8988T (cell line): ENCODE measurements at regions not wholly inside any gene's neighbourhood (a gene's known extent, or its start where the extent isn't known, plus 50 kb on each side); places are given as distances from the start of the nearest gene placed in this dataset.
"Not testable (repeated sequence)": the region's sequence is repeated elsewhere in the genome, so short reads cannot be mapped to it uniquely, and the experiment has no call there.

Experiments
- DNase-seq: peaks from one replicate; pipeline ENCODE4 v3.0.0; 2011

DNA sequence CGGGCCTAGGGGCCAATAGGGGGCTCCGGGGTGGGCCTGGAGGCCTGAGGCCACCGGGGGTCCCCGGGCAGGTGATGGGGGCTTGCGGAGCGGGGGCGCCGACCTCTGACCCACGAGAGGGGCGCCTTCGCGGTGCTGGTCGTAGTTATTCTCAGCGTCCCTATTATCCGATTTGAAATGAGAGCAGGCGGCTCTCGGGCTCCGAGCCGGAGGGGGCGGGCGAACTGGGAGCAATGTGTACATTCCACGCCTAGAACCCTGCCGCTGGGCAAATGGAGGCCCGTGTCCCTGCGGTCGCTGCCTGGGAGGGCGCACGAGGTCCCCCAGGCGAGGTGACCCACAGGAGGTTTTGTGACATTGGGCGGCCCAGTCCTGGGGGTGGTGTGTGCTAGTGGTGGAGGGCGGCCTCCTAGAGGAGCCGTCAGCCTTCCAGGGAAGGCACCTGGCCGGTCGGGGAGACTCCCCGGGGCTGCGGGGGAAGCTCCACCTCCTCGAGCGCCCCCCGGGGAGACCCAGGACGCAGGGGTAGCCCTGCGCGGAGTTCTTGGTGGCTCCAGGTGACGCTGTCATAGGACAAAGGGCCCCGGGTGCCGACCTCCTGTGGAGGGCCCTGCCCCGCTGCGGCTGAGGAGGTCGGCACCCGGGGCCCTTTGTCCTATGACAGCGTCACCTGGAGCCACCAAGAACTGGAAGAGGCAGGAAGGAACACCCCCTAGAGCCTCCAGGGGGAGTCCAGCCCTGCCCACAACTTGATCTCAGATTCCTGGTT is 102.6 kb upstream of the PRKX start:
- DNase-seq = peak; percentile 29

DNA sequence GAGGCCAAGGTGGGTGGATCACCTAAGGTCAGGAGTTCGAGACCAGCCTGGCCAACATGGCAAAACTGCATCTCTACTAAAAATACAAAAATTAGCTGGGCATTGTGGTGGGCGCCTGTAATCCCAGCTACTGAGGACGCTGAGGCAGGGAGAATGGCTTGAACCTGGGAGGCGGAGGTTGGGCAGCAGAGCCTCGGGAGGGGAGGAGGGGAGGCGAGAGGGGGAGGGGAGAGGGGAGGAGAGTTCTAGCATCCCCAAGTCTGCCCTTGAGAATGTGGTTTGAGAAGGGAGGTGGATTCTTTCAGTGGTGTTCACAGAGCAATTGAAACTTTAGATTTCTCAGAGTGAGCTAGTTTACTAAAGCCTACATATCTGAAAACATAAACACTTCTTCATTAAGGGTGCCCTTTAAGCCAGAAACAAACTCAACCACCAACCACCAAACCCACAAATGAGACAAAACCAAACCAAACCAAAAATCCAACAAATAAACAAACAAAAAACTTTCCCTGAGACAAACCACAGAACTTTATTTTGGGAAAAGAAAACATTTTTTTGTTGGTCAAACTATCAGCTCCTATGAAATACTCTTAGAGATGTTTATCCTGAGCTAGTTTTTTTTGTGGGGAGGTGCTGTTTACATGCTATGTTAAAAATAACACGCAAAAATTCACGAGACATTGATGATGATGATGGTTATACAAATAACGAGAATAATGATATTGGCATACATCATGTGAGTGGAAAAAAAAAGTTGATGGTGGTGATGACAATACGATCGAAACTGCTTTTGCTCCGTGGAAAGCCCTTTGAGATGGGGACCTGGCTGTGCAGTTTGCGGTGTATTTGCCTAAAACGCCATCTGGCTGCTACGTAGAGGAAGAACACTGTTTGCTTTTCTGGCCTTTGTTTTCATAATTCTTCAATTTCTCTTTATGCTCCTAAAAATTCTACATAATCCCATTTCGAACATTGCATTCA is 98.2 kb upstream of the PRKX start:
- peak; percentile 46 for DNase-seq

DNA sequence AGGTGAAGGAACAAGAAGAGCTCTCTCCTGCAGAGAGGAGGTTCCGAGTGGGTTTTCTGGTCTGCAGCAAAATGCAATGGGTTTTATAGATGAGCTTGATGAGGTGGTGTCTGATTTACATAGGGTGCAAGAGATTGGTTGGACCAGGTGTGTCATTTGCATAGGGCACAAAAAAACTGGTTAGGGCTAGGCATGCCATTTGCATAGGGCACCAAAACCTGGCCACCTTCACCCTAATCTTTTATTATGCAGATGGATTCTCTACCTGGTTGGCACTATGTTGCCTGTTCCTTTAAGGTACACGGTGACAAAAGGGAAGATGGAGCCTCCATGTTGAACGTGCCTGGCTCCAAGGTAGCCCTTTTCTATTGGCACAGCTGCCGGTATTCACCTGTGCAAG is 94.5 kb upstream of the PRKX start:
- DNase-seq = no peak

DNA sequence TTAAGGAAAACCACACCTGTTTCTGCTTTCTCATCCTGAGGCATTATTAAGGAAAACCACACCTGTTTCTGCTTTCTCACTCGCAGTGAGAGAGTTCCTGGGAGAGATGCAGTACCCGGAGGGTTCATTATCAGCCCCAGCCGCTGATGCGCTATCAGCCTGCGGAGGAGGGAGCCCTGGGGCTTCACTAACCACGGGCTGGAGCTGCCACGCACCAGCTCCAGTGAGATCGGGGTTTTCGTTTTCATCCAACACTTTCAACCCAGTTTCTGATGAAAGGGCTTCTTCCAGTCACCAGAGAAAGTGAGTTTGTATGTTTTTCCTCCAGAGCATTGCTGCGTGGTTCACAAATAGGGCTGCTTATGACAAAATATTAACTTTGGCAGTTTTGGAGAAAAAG is 93.2 kb upstream of the PRKX start:
- DNase-seq = no peak

DNA sequence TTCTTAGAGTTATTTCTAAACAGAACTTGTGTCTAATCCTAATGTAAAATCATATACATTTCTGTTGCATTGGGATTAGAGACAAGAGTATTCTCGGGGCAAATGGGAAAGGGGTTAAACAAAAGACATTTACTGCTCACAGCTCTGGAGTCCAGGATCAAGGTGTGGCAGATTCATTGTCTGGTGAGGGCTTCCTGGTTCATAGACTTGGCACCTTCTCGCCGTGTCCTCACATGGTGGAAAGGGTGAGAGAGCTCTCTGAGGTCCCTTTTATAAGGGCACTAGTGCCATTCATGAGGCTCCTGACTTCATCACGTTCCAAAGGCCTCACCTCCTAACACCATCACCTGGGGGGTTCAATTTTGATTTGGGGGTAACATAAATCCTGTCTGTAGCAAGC is 90.3 kb upstream of the PRKX start:
- DNase-seq = no peak

DNA sequence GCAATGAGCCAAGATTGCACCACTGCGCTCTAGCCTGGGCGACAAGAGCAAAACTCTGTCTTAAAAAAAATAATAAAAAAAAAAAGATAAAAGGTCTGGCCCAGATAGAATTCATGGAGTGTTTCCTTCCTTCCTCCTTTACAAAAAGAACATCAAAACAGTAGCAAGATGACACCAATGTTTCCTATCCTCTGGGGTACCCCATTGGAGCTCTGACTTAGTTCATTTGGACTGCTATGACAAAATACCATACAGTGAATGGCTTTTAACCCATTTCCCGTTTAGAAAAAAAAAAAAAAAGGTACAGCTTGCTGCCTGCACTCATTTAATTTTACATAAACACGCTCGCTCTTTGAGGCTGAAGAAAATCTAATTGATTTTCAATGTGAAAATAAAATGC is 89.9 kb upstream of the PRKX start:
- no peak for DNase-seq

DNA sequence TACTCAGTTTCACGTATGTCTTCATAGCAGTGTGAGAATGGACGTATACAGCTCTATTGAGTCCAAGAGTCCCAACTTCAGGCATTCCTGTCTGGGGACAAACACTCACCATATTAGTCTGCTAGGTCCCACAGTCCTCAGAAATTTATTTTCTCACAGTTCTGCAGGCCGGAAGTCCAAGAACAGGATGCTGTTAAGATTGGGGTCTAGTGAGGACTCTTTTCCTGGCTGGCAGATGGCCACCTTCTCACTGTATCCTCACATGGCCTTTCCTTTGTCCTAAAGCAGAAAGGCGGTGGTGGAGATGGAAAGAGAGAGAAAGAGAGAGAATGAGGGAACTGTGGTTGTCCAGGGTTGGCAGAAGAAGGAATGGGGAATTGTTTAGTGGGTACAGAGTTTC is 82.0 kb upstream of the PRKX start:
- DNase-seq = not testable (repeated sequence)

DNA sequence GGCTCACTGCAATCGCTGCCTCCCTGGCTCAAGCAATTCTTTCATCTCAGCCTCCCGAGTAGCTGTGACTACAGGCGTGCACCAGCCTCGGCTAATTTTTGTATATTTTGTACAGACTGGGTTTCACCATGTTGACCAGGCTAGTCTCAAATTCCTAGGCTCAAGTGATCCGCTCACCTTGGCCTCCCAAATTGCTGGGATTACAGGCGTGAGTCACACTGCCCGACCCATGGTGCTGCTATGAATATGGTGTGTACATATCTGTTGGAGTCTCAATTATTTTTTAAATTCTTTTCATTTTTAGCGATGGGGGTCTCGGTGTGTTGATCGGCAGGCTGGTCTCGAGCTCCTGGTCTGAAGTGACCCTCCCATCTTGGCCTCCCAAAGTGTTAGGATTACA is 78.0 kb upstream of the PRKX start:
- no peak for DNase-seq

DNA sequence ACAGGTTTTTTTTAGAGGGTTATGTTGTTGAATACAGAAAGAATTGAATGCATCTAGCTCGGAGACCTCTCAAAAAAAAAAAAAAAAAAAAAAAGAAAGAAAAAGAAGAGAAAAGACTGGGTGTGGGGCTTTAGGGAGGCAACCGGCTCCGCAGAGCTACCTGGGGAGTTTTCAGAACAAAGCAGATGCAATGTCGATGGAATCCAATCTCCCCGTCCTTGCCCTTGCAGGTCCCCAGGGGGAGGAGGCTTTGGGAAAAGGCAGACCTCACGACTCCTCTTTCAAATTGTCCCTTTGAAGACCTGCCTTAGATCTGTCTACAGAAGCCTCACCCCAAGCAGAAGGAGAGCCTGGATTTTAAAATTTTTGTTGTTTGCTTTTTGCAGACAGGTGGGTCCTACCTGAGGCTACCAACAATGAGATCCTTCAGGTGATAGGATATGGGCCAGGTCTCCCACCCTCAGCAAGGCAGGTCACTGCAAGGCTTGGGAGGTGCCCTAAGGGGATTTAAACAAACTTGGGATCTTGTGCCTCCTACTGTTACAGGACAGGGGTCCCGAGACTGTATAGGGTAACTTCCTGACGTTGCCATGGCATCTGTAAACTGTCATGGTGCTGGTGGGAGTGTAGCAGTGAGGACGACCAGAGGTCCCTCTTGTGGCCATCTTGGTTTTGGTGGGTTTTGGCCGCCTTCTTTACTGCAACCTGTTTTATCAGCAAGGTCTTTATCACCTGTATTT is 75.2 kb upstream of the PRKX start:
- no peak for DNase-seq

DNA sequence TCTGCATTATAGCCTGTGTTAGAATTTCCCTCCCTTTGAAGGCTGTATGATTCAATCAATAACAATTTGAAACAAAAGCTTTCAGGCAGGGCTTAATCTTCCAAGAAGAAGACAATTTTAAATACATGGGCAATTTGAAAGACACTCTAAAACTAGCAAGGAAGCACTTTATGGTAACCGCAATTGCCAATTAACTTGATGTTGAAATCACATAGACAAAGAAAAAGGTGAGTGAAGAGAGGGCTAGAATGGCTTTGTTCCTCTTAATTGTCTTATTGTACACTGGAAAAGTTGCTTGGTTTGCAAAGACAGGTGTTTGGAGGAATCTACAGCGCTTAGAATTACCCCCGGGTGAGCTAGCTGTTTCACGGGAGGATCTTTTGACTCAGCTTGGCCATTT is 74.4 kb upstream of the PRKX start:
- DNase-seq = no peak

DNA sequence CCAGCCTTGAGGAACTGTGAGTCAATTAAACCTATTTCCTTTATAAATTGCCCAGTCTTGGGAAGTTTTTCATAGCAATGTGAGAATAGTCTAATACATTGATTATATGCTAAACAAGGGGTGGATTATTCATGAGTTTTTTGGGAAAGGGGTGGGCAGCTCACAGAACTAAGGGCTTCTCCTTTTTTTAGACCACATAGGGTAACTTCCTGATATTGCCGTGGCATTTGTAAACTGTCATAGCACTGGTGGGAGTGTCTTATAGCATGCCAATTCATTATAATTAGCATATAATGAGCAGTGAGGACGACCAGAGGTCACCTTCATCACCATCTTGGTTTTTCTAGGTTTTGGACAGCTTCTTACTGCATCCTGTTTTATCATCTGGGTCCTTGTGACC is 72.4 kb upstream of the PRKX start:
- not testable (repeated sequence) for DNase-seq

DNA sequence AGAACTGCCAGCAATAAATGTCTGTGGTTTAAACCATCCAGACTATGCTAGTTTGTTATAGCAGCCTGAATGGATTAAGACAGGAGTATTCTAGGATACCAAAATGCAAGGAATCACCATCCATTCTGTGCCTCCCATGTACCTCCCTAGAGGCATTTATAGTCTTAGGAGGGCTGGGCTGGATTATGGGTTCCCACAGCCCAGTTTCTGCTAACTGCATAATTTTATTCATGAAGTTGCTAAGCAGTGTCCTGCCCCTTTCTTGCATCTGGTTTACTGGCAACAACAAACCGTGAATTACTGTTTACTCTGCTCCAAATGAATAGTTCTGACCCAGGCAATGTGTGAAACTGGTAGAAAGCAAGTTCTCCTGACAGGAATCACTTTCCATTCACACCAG is 67.1 kb upstream of the PRKX start:
- no peak for DNase-seq

DNA sequence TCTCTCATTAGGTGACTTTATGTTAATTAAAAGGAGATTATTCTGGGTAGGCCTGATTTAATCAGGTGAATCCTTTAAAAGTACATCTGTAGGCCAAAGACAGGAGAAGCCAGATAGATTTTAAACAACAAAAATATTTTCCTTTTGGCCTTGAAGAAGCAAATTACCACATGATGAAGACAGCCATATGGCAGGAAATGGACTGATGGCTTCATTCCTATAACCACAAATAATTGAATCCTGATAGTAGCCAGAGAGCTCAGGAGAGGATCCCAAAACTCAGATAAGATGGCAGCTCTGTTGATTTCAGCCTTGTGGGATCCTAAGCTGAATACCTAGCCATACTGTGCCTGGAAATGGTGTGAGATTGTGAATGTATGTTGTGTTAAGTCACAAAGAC is 66.1 kb upstream of the PRKX start:
- DNase-seq = no peak

DNA sequence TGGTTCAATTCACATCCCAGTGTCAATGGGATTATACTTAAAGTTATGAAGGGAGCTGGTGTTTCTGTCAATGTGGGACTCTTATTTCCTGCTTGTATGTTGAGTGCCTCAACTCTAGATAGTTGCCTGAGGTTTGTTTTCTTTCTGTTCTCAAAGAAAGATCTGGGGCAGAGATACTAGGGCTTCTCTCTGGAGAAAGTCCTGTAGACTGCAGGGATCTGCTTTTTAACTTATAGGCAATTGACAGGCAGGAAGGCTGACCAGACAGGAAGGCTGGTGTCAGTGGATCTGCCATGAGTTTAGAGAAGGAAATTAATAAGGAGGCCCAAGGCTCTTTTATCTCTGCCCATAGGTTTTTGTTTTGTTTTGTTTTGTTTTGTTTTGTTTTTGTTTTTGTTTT is 64.0 kb upstream of the PRKX start:
- DNase-seq = no peak

DNA sequence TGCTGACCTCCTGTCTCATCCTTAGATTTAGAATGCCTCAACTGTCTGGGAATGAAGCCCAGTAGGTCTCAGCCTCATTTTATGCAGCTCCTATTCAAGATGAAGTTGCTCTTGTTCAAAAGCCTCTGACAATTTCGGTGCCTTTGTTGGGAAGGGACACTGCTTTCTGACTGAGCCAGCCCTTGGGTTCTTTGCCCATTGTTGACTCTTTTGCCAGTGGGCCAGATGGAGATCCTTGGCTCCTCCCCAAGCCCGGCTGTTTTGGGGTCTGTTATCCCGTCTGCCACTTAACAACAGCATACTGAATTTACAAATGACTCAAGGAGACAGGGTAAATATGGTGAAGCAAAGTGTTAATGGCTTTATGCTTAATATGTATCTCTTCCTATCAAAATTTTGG is 58.3 kb upstream of the PRKX start:
- DNase-seq = no peak

DNA sequence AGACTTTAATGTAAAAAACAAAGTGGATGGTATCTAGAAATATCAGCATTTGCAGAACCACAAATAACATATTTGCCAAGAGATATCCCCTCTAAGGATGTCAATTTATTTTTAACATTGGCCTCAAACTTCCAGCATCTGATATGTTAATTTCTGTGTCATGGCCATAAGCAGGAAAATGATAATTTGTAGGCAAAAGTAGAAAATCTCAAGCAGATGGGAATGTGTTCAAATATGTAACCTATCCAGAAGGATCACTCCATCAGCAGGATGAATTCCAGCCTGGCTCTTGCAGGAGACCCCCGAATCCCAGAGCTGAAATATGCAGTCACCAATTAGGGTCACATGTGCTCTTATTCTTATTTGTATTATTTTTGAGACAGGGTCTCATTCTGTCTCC is 55.4 kb upstream of the PRKX start:
- no peak for DNase-seq
